Neural cell (in vitro differentiated cells): ENCODE measurements at regions not wholly inside any gene's neighbourhood (a gene's known extent, or its start where the extent isn't known, plus 50 kb on each side); places are given as distances from the start of the nearest gene placed in this dataset.

Experiments
- H2AFZ ChIP-seq: fragments of 200-600, 300-800 bp; sonication (generic), shearing (Covaris generic); 2 replicates; pipeline ENCODE4 v1.6.0; 2014; ENCODE audit warnings: low read depth, mild to moderate bottlenecking, antibody characterized with exemption, low read length, moderate library complexity
- H3F3A ChIP-seq: fragments of 200-600 bp; shearing (Covaris generic); 2 replicates; pipeline ENCODE4 v1.6.1; 2016; ENCODE audit warnings: mild to moderate bottlenecking, moderate library complexity, mixed read lengths, antibody characterized with exemption, low read length; ENCODE audit not compliant: insufficient read depth, poor library complexity, severe bottlenecking
- H3K27ac ChIP-seq: fragments of 200-600, 300-800 bp; sonication (generic), shearing (Covaris generic); 2 replicates; pipeline ENCODE4 v1.5.1; 2014; ENCODE audit warnings: mild to moderate bottlenecking, low read length, moderate library complexity
- H3K27me3 ChIP-seq: fragments of 300-800, 200-600 bp; sonication (generic), shearing (Covaris generic); 2 replicates; pipeline ENCODE4 v1.6.0; 2014; ENCODE audit warnings: mild to moderate bottlenecking, low read depth, low read length, moderate library complexity; ENCODE audit not compliant: insufficient read depth
- H3K36me3 ChIP-seq: fragments of 300-800, 200-600 bp; sonication (generic), shearing (Covaris generic); 2 replicates; pipeline ENCODE4 v1.5.1; 2014; ENCODE audit warnings: mild to moderate bottlenecking, antibody characterized with exemption, low read length, moderate library complexity; ENCODE audit not compliant: insufficient read depth
- H3K4me2 ChIP-seq: fragments of 300-800, 200-600 bp; sonication (generic), shearing (Covaris generic); 2 replicates; pipeline ENCODE4 v1.6.0; 2014; ENCODE audit warnings: mild to moderate bottlenecking, low read length
- H3K4me3 ChIP-seq: fragments of 300-800, 200-600 bp; sonication (generic), shearing (Covaris generic); 2 replicates; pipeline ENCODE4 v1.5.1; 2014; ENCODE audit warnings: mild to moderate bottlenecking, low read length, moderate library complexity
- H3K79me2 ChIP-seq: fragments of 200-600 bp; shearing (Covaris generic); replicated peaks from 2 replicates; pipeline ENCODE4 v1.6.0; 2014; ENCODE audit warnings: mild to moderate bottlenecking, low read length, moderate library complexity; ENCODE audit not compliant: insufficient read depth
- H3K9ac ChIP-seq: fragments of 300-800, 200-600 bp; sonication (generic), shearing (Covaris generic); 2 replicates; pipeline ENCODE4 v1.6.1; 2016; ENCODE audit warnings: mild to moderate bottlenecking, low read length, mixed read lengths
- H3K9me2 ChIP-seq: fragments of 200-600 bp; shearing (Covaris generic); 2 replicates; pipeline ENCODE4 v1.6.1; 2016; ENCODE audit warnings: mild to moderate bottlenecking, low read length, mixed read lengths; ENCODE audit not compliant: insufficient read depth
- H3K9me3 ChIP-seq: fragments of 200-600, 300-800 bp; sonication (generic), shearing (Covaris generic); 2 replicates; pipeline ENCODE4 v1.6.1; 2016; ENCODE audit warnings: mild to moderate bottlenecking, mixed run types, low read length, moderate library complexity, mixed read lengths
- H4K20me1 ChIP-seq: fragments of 200-600 bp; shearing (Covaris generic); 2 replicates; pipeline ENCODE4 v1.6.1; 2016; ENCODE audit warnings: mild to moderate bottlenecking, mixed run types; ENCODE audit not compliant: insufficient read depth
- EP300 ChIP-seq: fragments of 450-650 bp; conservative IDR thresholded peaks from 2 replicates; pipeline ENCODE4 v1.6.1; 2014; ENCODE audit warnings: antibody characterized with exemption, mild to moderate bottlenecking, moderate library complexity; ENCODE audit not compliant: poor library complexity, severe bottlenecking
- EZH2 ChIP-seq: fragments of 200-600, 300-800 bp; shearing (Covaris generic), sonication (generic); IDR thresholded peaks from 2 replicates; pipeline ENCODE4 v1.6.1; 2014; ENCODE audit warnings: antibody characterized with exemption, low read length, borderline replicate concordance, mild to moderate bottlenecking; ENCODE audit not compliant: insufficient read depth, poor library complexity, severe bottlenecking
- MXI1 ChIP-seq: fragments of 450-650 bp; conservative IDR thresholded peaks from 2 replicates; pipeline ENCODE4 v1.6.1; 2014; ENCODE audit warnings: antibody characterized with exemption, mild to moderate bottlenecking; ENCODE audit not compliant: poor library complexity, severe bottlenecking
- POLR2AphosphoS5 ChIP-seq: IDR thresholded peaks from 2 replicates; pipeline ENCODE4 v1.6.1; 2012
- RAD21 ChIP-seq: fragments of 450-650 bp; conservative IDR thresholded peaks from 2 replicates; pipeline ENCODE4 v1.6.1; 2014; ENCODE audit warnings: antibody characterized with exemption, mild to moderate bottlenecking, moderate library complexity
- SMC3 ChIP-seq: fragments of 450-650 bp; conservative IDR thresholded peaks from 2 replicates; pipeline ENCODE4 v1.6.1; 2014; ENCODE audit warnings: antibody characterized with exemption, mild to moderate bottlenecking, moderate library complexity; ENCODE audit not compliant: poor library complexity
- TAF1 ChIP-seq: IDR thresholded peaks from 2 replicates; pipeline ENCODE4 v1.6.1; 2012; ENCODE audit warnings: low read depth
- TF ChIP-seq, protein P1 (sequence below): fragments of 450-650 bp; IDR thresholded peaks from 2 replicates; pipeline ENCODE4 v1.5.1; 2014; ENCODE audit warnings: antibody characterized with exemption, mild to moderate bottlenecking, moderate library complexity; ENCODE audit not compliant: poor library complexity, severe bottlenecking
- TF ChIP-seq, protein P2 (sequence below): IDR thresholded peaks from 2 replicates; pipeline ENCODE4 v1.6.1; 2012; ENCODE audit warnings: borderline replicate concordance

DNA sequence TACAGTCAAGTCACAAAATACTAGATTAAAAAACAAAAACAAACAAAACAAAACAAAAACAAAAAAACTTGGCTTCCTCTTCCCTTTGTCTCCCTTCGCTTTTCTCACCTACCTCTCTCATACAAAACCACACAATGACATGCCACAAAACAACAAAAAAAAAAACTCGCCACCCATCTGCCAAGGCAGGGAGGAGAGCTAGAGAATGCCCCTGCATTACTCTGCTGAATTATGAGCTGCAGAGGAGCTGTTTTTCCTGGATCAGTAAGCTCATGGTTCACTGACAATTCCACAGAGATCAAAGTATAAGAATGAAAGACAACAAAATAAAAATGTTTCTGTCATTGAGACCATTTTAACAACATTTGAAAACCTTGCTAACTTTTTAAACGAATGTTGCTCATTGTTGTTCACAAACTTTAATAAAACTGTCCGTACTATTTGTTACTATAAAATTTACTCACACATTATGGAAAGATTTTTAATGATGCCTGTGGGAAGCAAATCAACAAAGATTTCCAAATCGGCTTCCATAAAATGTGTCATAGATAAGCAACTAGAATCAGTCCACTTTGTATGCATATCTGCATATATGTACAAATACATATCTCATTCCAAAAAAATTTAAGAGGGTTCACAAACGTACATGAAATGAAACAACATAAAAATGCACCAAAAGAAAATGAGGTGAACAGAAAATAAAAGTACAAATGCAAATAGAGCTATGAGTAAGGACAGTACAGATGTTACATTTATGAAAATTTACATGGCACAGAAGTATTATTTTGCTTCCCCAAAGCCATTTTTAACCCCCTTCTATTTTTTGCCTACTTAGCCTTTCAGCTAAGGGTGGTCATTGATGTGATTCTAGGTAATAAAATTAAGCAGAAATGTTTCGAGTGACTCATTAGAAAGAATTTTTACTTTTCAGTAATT lies 252.4 kb upstream of the FAT4 start:
- no peaks in the 10 kb centered on the region for H3K9me2 ChIP-seq
- H3K4me3 ChIP-seq, result no peak overlapping the region
- H3K36me3 ChIP-seq, result no peaks in the 10 kb centered on the region
- H3K27me3 ChIP-seq, result no peaks in the 10 kb centered on the region
- H3K9me3 ChIP-seq, result no peaks in the 10 kb centered on the region
- TF ChIP-seq EP300, result no peak
- TF ChIP-seq, protein P1, sequence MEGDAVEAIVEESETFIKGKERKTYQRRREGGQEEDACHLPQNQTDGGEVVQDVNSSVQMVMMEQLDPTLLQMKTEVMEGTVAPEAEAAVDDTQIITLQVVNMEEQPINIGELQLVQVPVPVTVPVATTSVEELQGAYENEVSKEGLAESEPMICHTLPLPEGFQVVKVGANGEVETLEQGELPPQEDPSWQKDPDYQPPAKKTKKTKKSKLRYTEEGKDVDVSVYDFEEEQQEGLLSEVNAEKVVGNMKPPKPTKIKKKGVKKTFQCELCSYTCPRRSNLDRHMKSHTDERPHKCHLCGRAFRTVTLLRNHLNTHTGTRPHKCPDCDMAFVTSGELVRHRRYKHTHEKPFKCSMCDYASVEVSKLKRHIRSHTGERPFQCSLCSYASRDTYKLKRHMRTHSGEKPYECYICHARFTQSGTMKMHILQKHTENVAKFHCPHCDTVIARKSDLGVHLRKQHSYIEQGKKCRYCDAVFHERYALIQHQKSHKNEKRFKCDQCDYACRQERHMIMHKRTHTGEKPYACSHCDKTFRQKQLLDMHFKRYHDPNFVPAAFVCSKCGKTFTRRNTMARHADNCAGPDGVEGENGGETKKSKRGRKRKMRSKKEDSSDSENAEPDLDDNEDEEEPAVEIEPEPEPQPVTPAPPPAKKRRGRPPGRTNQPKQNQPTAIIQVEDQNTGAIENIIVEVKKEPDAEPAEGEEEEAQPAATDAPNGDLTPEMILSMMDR, result no peak
- TF ChIP-seq, protein P2, sequence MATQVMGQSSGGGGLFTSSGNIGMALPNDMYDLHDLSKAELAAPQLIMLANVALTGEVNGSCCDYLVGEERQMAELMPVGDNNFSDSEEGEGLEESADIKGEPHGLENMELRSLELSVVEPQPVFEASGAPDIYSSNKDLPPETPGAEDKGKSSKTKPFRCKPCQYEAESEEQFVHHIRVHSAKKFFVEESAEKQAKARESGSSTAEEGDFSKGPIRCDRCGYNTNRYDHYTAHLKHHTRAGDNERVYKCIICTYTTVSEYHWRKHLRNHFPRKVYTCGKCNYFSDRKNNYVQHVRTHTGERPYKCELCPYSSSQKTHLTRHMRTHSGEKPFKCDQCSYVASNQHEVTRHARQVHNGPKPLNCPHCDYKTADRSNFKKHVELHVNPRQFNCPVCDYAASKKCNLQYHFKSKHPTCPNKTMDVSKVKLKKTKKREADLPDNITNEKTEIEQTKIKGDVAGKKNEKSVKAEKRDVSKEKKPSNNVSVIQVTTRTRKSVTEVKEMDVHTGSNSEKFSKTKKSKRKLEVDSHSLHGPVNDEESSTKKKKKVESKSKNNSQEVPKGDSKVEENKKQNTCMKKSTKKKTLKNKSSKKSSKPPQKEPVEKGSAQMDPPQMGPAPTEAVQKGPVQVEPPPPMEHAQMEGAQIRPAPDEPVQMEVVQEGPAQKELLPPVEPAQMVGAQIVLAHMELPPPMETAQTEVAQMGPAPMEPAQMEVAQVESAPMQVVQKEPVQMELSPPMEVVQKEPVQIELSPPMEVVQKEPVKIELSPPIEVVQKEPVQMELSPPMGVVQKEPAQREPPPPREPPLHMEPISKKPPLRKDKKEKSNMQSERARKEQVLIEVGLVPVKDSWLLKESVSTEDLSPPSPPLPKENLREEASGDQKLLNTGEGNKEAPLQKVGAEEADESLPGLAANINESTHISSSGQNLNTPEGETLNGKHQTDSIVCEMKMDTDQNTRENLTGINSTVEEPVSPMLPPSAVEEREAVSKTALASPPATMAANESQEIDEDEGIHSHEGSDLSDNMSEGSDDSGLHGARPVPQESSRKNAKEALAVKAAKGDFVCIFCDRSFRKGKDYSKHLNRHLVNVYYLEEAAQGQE, result no peak
- no peak for TF ChIP-seq TAF1
- TF ChIP-seq MXI1, result no peak
- TF ChIP-seq SMC3, result no peak
- TF ChIP-seq POLR2AphosphoS5, result no peak
- TF ChIP-seq EZH2, result no peak
- no peak for TF ChIP-seq RAD21
- H3F3A ChIP-seq, result no peaks in the 10 kb centered on the region
- H3K4me2 ChIP-seq, result no peak overlapping the region
- no peaks in the 10 kb centered on the region for H4K20me1 ChIP-seq
- H3K27ac ChIP-seq, result no peak overlapping the region
- H3K9ac ChIP-seq, result no peak overlapping the region
- H3K79me2 ChIP-seq, result no peaks in the 10 kb centered on the region
- H2AFZ ChIP-seq, result no peak overlapping the region

DNA sequence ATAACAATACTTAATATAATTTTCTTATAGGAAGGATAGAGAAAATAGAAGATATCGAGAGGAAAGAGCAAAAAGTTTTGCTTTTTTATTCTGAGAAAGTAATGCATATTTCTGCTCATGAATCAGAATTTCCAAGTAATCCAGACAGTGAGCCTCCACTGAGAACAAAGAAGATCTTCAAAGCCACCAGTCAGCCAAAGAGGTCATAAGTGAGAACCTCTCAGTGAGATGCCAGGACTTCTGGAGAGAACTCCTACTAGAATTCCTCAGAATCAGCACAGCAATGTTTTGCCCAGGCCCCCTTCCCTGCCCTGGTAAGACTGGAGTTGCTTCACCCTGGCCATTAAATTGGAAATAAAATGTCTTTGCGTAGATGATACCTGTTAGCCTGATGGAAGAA lies 254.4 kb upstream of the FAT4 start:
- no peaks in the 10 kb centered on the region for H3K9me3 ChIP-seq
- no peak overlapping the region for H3K9ac ChIP-seq
- H3K4me2 ChIP-seq, result no peak overlapping the region
- H4K20me1 ChIP-seq, result no peaks in the 10 kb centered on the region
- no peaks in the 10 kb centered on the region for H3K36me3 ChIP-seq
- H3K79me2 ChIP-seq, result no peaks in the 10 kb centered on the region
- no peak for TF ChIP-seq SMC3
- no peak for TF ChIP-seq TAF1
- TF ChIP-seq EZH2, result no peak
- TF ChIP-seq MXI1, result no peak
- no peak for TF ChIP-seq EP300
- TF ChIP-seq, protein P1, result no peak
- TF ChIP-seq, protein P2, result no peak
- no peak for TF ChIP-seq RAD21
- TF ChIP-seq POLR2AphosphoS5, result no peak
- no peaks in the 10 kb centered on the region for H3K9me2 ChIP-seq
- no peaks in the 10 kb centered on the region for H3F3A ChIP-seq
- H3K4me3 ChIP-seq, result no peak overlapping the region
- H3K27me3 ChIP-seq, result no peaks in the 10 kb centered on the region
- no peak overlapping the region for H2AFZ ChIP-seq
- H3K27ac ChIP-seq, result no peak overlapping the region
